Fibroblast of the aortic adventitia (primary cell): ENCODE measurements at regions not wholly inside any gene's neighbourhood (a gene's known extent, or its start where the extent isn't known, plus 50 kb on each side); places are given as distances from the start of the nearest gene placed in this dataset.

Source experiments
- DNase-seq: peaks from one replicate; pipeline ENCODE4 v3.0.0-alpha.2; 2010; ENCODE audit warnings: low read depth
- H3K4me3 ChIP-seq: 2 replicates; pipeline ENCODE4 v1.5.1; 2011; ENCODE audit warnings: low read depth, mild to moderate bottlenecking, control low read depth, low read length, moderate library complexity
- TF ChIP-seq, protein P1 (sequence below): IDR thresholded peaks from 2 replicates; pipeline ENCODE4 v1.5.1; 2011; ENCODE audit warnings: mild to moderate bottlenecking, low read length, control low read depth, inconsistent platforms; ENCODE audit not compliant: insufficient read depth

- no peak overlapping the region for H3K4me3 ChIP-seq
- DNase-seq, result no peak
- TF ChIP-seq, protein P1, sequence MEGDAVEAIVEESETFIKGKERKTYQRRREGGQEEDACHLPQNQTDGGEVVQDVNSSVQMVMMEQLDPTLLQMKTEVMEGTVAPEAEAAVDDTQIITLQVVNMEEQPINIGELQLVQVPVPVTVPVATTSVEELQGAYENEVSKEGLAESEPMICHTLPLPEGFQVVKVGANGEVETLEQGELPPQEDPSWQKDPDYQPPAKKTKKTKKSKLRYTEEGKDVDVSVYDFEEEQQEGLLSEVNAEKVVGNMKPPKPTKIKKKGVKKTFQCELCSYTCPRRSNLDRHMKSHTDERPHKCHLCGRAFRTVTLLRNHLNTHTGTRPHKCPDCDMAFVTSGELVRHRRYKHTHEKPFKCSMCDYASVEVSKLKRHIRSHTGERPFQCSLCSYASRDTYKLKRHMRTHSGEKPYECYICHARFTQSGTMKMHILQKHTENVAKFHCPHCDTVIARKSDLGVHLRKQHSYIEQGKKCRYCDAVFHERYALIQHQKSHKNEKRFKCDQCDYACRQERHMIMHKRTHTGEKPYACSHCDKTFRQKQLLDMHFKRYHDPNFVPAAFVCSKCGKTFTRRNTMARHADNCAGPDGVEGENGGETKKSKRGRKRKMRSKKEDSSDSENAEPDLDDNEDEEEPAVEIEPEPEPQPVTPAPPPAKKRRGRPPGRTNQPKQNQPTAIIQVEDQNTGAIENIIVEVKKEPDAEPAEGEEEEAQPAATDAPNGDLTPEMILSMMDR, result no peak
These were observed 388.0 kb downstream of the EMP1 start for GRCh38 chr12:13584541-13584940.

DNA sequence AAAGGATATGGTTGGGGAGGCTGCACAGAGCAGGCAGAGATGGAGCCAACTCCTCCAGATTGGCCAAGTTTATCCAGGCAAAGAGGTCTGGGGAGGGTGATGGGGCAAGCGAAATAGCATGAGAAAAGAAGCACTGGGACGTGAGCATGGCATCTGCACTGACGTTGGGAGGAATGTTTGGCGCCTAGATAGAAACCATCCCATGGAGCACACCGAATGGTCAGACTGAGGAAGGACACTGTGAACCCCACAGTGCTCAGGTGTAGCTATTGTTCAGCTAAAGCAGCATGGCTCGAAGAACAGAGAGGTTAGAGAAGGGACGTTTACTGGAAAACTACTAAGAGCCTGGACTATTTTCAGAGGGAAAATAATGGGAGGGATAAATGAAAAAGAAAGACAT lies 387.1 kb downstream of the EMP1 start:
- no peak for DNase-seq
- H3K4me3 ChIP-seq, result no peak overlapping the region
- TF ChIP-seq, protein P1, result no peak

DNA sequence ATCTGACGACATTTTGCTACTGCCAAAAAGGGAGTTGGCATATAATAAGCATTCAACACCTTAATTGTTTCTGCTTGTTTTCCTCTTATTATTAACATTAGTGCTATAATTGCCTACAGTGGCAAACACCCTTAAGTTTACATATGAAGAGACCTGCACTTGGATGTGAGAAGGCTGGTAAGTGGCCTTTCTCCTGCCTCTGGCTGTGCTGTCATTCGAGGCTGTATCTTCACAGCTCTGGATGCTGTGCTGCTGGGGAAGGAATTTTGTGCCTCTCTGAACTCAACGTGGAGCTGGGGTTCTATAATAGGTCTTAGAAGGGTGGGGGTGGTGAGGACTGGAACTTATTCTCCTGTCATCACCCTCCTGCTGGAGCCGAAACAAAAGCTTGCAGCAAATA lies 385.9 kb downstream of the EMP1 start:
- no peak for DNase-seq
- TF ChIP-seq, protein P1, result no peak
- H3K4me3 ChIP-seq, result no peak overlapping the region

DNA sequence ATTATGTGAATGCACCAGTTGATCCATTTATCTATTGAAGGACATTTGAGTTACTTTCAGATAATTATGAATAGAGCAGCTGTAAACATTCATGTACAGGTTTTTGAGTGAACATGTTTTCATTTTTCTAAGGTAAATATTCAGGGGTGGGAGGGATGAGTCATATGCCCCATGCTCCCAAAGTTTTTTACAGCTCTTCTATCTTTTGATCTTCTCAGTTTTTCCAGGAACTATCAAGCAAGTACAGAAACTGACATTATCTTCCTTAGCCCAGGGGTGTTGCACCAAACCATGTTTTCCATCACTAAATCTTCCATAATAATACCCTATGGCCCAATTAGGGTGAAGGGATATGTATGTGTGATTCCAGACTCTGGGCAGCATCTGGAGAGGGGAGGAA lies 384.5 kb downstream of the EMP1 start:
- TF ChIP-seq, protein P1, result no peak
- no peak for DNase-seq

GRCh38 chr12:13580206-13580605 lies 383.7 kb downstream of the EMP1 start:
- DNase-seq, result no peak
- TF ChIP-seq, protein P1, result no peak
- no peak overlapping the region for H3K4me3 ChIP-seq

More for the DNA sequence above, 384.5 kb downstream of the EMP1 start:
- no peak overlapping the region for H3K4me3 ChIP-seq

GRCh38 chr12:13576935-13577500 lies 380.5 kb downstream of the EMP1 start:
- TF ChIP-seq, protein P1, result no peak
- H3K4me3 ChIP-seq, result no peak overlapping the region
- no peak for DNase-seq

DNA sequence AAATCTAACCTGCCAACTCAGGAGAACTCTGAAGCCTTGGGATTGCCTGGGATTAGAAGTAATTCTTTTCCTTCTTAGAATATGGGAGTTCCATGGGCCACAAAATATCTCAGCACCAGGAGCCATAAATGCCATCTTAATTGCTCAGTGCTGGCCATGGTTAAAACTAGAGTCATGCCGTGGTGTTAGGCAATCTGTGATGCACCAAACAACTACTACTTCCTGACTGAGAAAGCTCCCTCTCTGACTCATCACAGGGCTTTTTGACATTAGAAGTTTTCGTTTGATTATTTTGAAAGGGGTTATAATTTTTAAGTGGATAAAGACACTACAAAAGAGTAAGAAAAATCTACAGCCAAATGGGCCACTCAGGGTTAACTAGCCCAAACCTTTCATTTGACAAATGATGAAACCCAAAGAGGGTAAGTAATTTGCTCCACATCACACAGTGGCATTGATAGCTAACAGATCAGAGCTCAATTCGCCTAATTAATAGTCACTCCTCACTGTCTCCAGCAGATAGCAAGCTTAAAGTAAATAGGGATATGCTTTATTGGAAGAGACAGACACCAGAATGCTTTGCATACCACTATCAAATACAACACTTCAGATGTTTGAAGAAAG lies 377.3 kb downstream of the EMP1 start:
- TF ChIP-seq, protein P1, result no peak
- no peak overlapping the region for H3K4me3 ChIP-seq
- DNase-seq, result peak; percentile 52
